H1 (cell line): ENCODE measurements at regions not wholly inside any gene's neighbourhood (a gene's known extent, or its start where the extent isn't known, plus 50 kb on each side); places are given as distances from the start of the nearest gene placed in this dataset.

Experiments
- CTCF ChIA-PET: fragments of 300-600 bp; sonication (Branson Sonifier 250); formaldehyde crosslinking; loops from one replicate; lab custom pipeline; 2021; ENCODE audit not compliant: partially characterized antibody; lab: Charles Lee
- POLR2A ChIA-PET: fragments of 300-600 bp; sonication (Branson Sonifier 250); formaldehyde crosslinking; loops from one replicate; lab custom pipeline; 2021; ENCODE audit warnings: inconsistent platforms; ENCODE audit not compliant: partially characterized antibody; lab: Charles Lee
- DNase-seq, 2 experiments: peaks; one replicate each; pipeline versions ENCODE4 v3.0.0 to v3.0.0-alpha.2; 2010 to 2022; ENCODE audit warnings: low spot score in 2 of 2, low read depth in 1 of 2, mixed read lengths in 1 of 2
- FAIRE-seq: peaks from 2 replicates; lab custom pipeline; 2011; peaks lifted over from hg19 to GRCh38; lab: Jason Lieb, UNC
- H2AFZ ChIP-seq: 2 replicates; pipeline ENCODE4 v1.8.1; 2012; ENCODE audit warnings: low read length, inconsistent platforms
- H2AK5ac ChIP-seq: 2 replicates; pipeline ENCODE4 v1.6.1; 2013; ENCODE audit warnings: low read depth, low read length
- H2BK120ac ChIP-seq: replicated peaks from 2 replicates; pipeline ENCODE3; 2013; ENCODE audit warnings: low read depth, low read length, inconsistent platforms
- H2BK12ac ChIP-seq: 2 replicates; pipeline ENCODE4 v1.6.1; 2013; ENCODE audit warnings: low read depth, low read length
- H2BK15ac ChIP-seq: 2 replicates; pipeline ENCODE4 v1.6.1; 2013; ENCODE audit warnings: low read length
- H2BK20ac ChIP-seq: 2 replicates; pipeline ENCODE4 v1.6.1; 2013; ENCODE audit warnings: low read length
- H2BK5ac ChIP-seq: 2 replicates; pipeline ENCODE4 v1.6.1; 2013; ENCODE audit warnings: low read depth, low read length
- H3K14ac ChIP-seq: 2 replicates; pipeline ENCODE4 v1.6.1; 2013; ENCODE audit warnings: inconsistent platforms; ENCODE audit not compliant: insufficient read length
- H3K18ac ChIP-seq: 2 replicates; pipeline ENCODE4 v1.6.1; 2013; ENCODE audit warnings: low read length; ENCODE audit errors: extremely low read depth
- H3K23ac ChIP-seq: 2 replicates; pipeline ENCODE4 v1.6.1; 2013; ENCODE audit warnings: inconsistent platforms; ENCODE audit not compliant: insufficient read length
- H3K23me2 ChIP-seq: 2 replicates; pipeline ENCODE4 v1.6.1; 2013; ENCODE audit warnings: low read depth, low read length
- H3K27ac ChIP-seq: 2 replicates; pipeline ENCODE4 v1.6.1; 2011; ENCODE audit warnings: low read depth, low read length, inconsistent platforms
- H3K27me3 ChIP-seq, 4 experiments: replicated peaks in 1 of 4; 1 replicate in 1 of 4; 2 replicates in 3 of 4; pipeline versions ENCODE4 v1.6.1 to v1.8.1; 2011 to 2013; ENCODE audit warnings: low read length in 3 of 4, mild to moderate bottlenecking in 3 of 4, inconsistent platforms in 2 of 4, mixed read lengths in 2 of 4, moderate library complexity in 1 of 4; ENCODE audit not compliant: control insufficient read depth in 3 of 4, insufficient read depth in 3 of 4; ENCODE audit errors: extremely low read depth in 1 of 4
- H3K36me3 ChIP-seq, 4 experiments: 2 replicates each; pipeline versions ENCODE4 v1.6.1 to v1.8.1; 2011 to 2013; ENCODE audit warnings: mild to moderate bottlenecking in 4 of 4, low read length in 3 of 4, moderate library complexity in 2 of 4, control low read depth in 1 of 4, inconsistent platforms in 1 of 4; ENCODE audit not compliant: insufficient read depth in 4 of 4, control insufficient read depth in 2 of 4
- H3K4ac ChIP-seq: replicated peaks from 2 replicates; pipeline ENCODE3; 2013; ENCODE audit warnings: low read length, low read depth, mixed read lengths, inconsistent platforms; ENCODE audit not compliant: insufficient read length
- H3K4me1 ChIP-seq, 4 experiments: replicated peaks in 1 of 4; 1 replicate in 1 of 4; 2 replicates in 3 of 4; pipeline versions ENCODE4 v1.6.1 to v1.8.1; 2011 to 2013; ENCODE audit warnings: low read length in 3 of 4, inconsistent platforms in 2 of 4, mixed read lengths in 1 of 4; ENCODE audit not compliant: insufficient read depth in 4 of 4, control insufficient read depth in 3 of 4
- H3K4me2 ChIP-seq, 2 experiments: 2 replicates each; pipeline versions ENCODE4 v1.6.1 to v1.8.1; 2011 to 2013; ENCODE audit warnings: low read depth in 2 of 2, low read length in 2 of 2, control low read depth in 1 of 2, inconsistent platforms in 1 of 2, mild to moderate bottlenecking in 1 of 2; ENCODE audit not compliant: insufficient read depth in 1 of 2
- H3K4me3 ChIP-seq, 4 experiments: fragments of 200-600, 300-600 bp in 1 of 4; sonication (generic), shearing (Covaris generic), sonication (Bioruptor Twin) in 1 of 4; 2 replicates each; pipeline versions ENCODE4 v1.5.1 to v1.8.1; 2011 to 2016; ENCODE audit warnings: low read length in 4 of 4, low read depth in 3 of 4, control low read depth in 2 of 4, inconsistent platforms in 2 of 4, mild to moderate bottlenecking in 2 of 4, mixed read lengths in 1 of 4, moderate library complexity in 1 of 4; ENCODE audit not compliant: insufficient read depth in 2 of 4; ENCODE audit errors: extremely low read depth in 1 of 4
- H3K56ac ChIP-seq: replicated peaks from 2 replicates; pipeline ENCODE3; 2013; ENCODE audit warnings: low read depth, mild to moderate bottlenecking, mixed read lengths, low read length, inconsistent platforms; ENCODE audit not compliant: insufficient read length
- H3K79me1 ChIP-seq: 2 replicates; pipeline ENCODE4 v1.6.1; 2013; ENCODE audit warnings: low read depth, low read length, control low read depth
- H3K79me2 ChIP-seq, 2 experiments: 2 replicates each; pipeline versions ENCODE4 v1.6.1 to v1.8.1; 2012 to 2013; ENCODE audit warnings: low read length in 2 of 2, mild to moderate bottlenecking in 2 of 2, inconsistent platforms in 1 of 2; ENCODE audit not compliant: insufficient read depth in 2 of 2, control insufficient read depth in 1 of 2
- H3K9ac ChIP-seq, 4 experiments: replicated peaks in 1 of 4; 1 replicate in 1 of 4; 2 replicates in 3 of 4; pipeline versions ENCODE4 v1.6.1 to v1.8.1; 2011 to 2013; ENCODE audit warnings: low read depth in 3 of 4, low read length in 3 of 4, control low read depth in 2 of 4, mild to moderate bottlenecking in 2 of 4, moderate library complexity in 2 of 4, inconsistent platforms in 1 of 4; ENCODE audit errors: extremely low read depth in 1 of 4
- H3K9me3 ChIP-seq, 2 experiments: 2 replicates each; pipeline versions ENCODE4 v1.6.1 to v1.8.1; 2012 to 2013; ENCODE audit warnings: mild to moderate bottlenecking in 2 of 2, moderate library complexity in 2 of 2, control low read depth in 1 of 2, inconsistent platforms in 1 of 2, low read depth in 1 of 2, low read length in 1 of 2, mixed read lengths in 1 of 2; ENCODE audit not compliant: insufficient read depth in 2 of 2
- H4K20me1 ChIP-seq, 2 experiments: replicated peaks in 1 of 2; 2 replicates each; pipeline versions ENCODE3 to v1.8.1; 2011 to 2013; ENCODE audit warnings: inconsistent platforms in 2 of 2, low read length in 2 of 2, mild to moderate bottlenecking in 1 of 2; ENCODE audit not compliant: insufficient read depth in 2 of 2, control insufficient read depth in 1 of 2
- H4K5ac ChIP-seq: 2 replicates; pipeline ENCODE4 v1.6.1; 2013; ENCODE audit warnings: low read length, low read depth, mixed read lengths, inconsistent platforms; ENCODE audit not compliant: insufficient read length
- H4K8ac ChIP-seq: 2 replicates; pipeline ENCODE4 v1.8.0; 2013; ENCODE audit warnings: mild to moderate bottlenecking, moderate library complexity, low read length, inconsistent platforms; ENCODE audit not compliant: insufficient read depth; ENCODE audit errors: extremely low read depth
- H4K91ac ChIP-seq: replicated peaks from 2 replicates; pipeline ENCODE3; 2013; ENCODE audit warnings: low read length, mixed read lengths, inconsistent platforms; ENCODE audit not compliant: insufficient read length
- CTCF ChIP-seq, 3 experiments: IDR thresholded peaks; 1 replicate in 2 of 3; 2 replicates in 1 of 3; pipeline versions ENCODE4 v1.5.1 to v1.6.1; 2011; ENCODE audit warnings: low read length in 3 of 3, mild to moderate bottlenecking in 3 of 3, inconsistent platforms in 2 of 3, low read depth in 1 of 3, moderate library complexity in 1 of 3; ENCODE audit not compliant: insufficient read depth in 1 of 3; ENCODE audit errors: control extremely low read depth in 1 of 3
- KDM5A ChIP-seq: fragments of 200-600 bp; IDR thresholded peaks from 2 replicates; pipeline ENCODE4 v1.7.1; 2012; ENCODE audit warnings: mild to moderate bottlenecking, low read length, inconsistent platforms, mixed read lengths
- RFX5 ChIP-seq: IDR thresholded peaks from 2 replicates; pipeline ENCODE4 v1.6.1; 2011; ENCODE audit warnings: low read depth, low read length, improper control_type of control experiment, borderline replicate concordance
- WGBS, 2 experiments: shearing (Covaris generic) in 1 of 2; methylation state at CpG; one replicate each; pipeline versions ENCODE4 v1.1.6 to v1.1.7; 2013 to 2015; ENCODE audit warnings: low lambda C conversion rate in 2 of 2, mixed read lengths in 2 of 2, inconsistent platforms in 1 of 2, low coverage in 1 of 2, missing lambda C conversion rate in 1 of 2; ENCODE audit not compliant: insufficient replicate concordance in 2 of 2, insufficient coverage in 1 of 2, insufficient read length in 1 of 2; ENCODE audit errors: extremely low coverage in 1 of 2, missing lambda C conversion rate in 1 of 2; 5-methylcytosine and 5-hydroxymethylcytosine counted together

GRCh38 chr6:8213995-8214394 is 111.6 kb upstream of the EEF1E1 start:
- 85% methylated on average over 4 of the region's 4 CpGs; no CpG with 5 or more reads in 1 of the 2 experiments for WGBS, 2 experiments
- no peak overlapping the region for H3K4ac ChIP-seq
- no peak for TF ChIP-seq RFX5
- no peak for TF ChIP-seq CTCF (IDR thresholded peaks at IDR 0.05; ENCODE audit: control extremely low read depth in 1 of 3, insufficient read depth in 1 of 3, low read depth in 1 of 3, low read length in 3 of 3)
- no peak for TF ChIP-seq KDM5A
- no peak overlapping the region for H3K4me2 ChIP-seq
- H3K4me1 ChIP-seq = no peaks in the 10 kb centered on the region
- H3K9me3 ChIP-seq = no peaks in the 10 kb centered on the region
- H3K56ac ChIP-seq = no peak overlapping the region
- H3K36me3 ChIP-seq = no peaks in the 10 kb centered on the region
- CTCF ChIA-PET = interaction anchor here (1.4 to 5.7 kb wide), 3 partner anchors 19 to 84 kb away, joined by 3 to 22 read pairs (median 10); no protein-coding TSS in a partner anchor
- H3K23ac ChIP-seq = no peak overlapping the region
- H3K79me2 ChIP-seq = no peaks in the 10 kb centered on the region
- no peak overlapping the region for H4K8ac ChIP-seq
- no peak overlapping the region for H2BK5ac ChIP-seq
- H4K20me1 ChIP-seq = no peaks in the 10 kb centered on the region
- no peak overlapping the region for H2BK12ac ChIP-seq
- no peak overlapping the region for H4K5ac ChIP-seq
- H3K27me3 ChIP-seq = no peaks in the 10 kb centered on the region
- H3K27ac ChIP-seq = no peak overlapping the region
- no peak overlapping the region for H3K18ac ChIP-seq
- no peak overlapping the region for H3K4me3 ChIP-seq
- H3K23me2 ChIP-seq = no peaks in the 10 kb centered on the region
- H3K14ac ChIP-seq = no peak overlapping the region
- no peak overlapping the region for H4K91ac ChIP-seq
- POLR2A ChIA-PET = no interaction called here
- no peak overlapping the region for H2AK5ac ChIP-seq
- no peak overlapping the region for H2BK20ac ChIP-seq
- H2BK15ac ChIP-seq = no peak overlapping the region
- no peak overlapping the region for H3K9ac ChIP-seq
- H2AFZ ChIP-seq = no peak overlapping the region
- DNase-seq (no peak), FAIRE-seq (no peak)
- no peaks in the 10 kb centered on the region for H3K79me1 ChIP-seq
- H2BK120ac ChIP-seq = no peak overlapping the region
